ENCODE measurements at regions not wholly inside any gene's neighbourhood (a gene's known extent, or its start where the extent isn't known, plus 50 kb on each side); places are given as distances from the start of the nearest gene placed in this dataset.

GRCh38 chr2:8543383-8544170 is 138.3 kb upstream of the ID2 start:
- peak; percentile 83 for DNase-seq (ENCODE audit: low read depth, low spot score)

GRCh38 chr2:8544171-8544785 is 137.6 kb upstream of the ID2 start:
- no peak for DNase-seq (ENCODE audit: low read depth, low spot score)

- peak; percentile 74 for DNase-seq (ENCODE audit: low read depth, low spot score)
These were observed 136.8 kb upstream of the ID2 start for GRCh38 chr2:8544786-8545694.

GRCh38 chr2:8545695-8546611 is 135.9 kb upstream of the ID2 start:
- no peak for DNase-seq (ENCODE audit: low read depth, low spot score)

- no peak for DNase-seq (ENCODE audit: low read depth, low spot score)
These were observed 135.1 kb upstream of the ID2 start for GRCh38 chr2:8546612-8547283.

- DNase-seq (ENCODE audit: low read depth, low spot score), result no peak
These were observed 134.4 kb upstream of the ID2 start for GRCh38 chr2:8547284-8548064.

GRCh38 chr2:8548065-8548618 is 133.7 kb upstream of the ID2 start:
- DNase-seq (ENCODE audit: low read depth, low spot score), result peak; percentile 41

- DNase-seq (ENCODE audit: low read depth, low spot score), result no peak
These were observed 133.2 kb upstream of the ID2 start for GRCh38 chr2:8548619-8549150.

- DNase-seq (ENCODE audit: low read depth, low spot score), result no peak
These were observed 132.5 kb upstream of the ID2 start for GRCh38 chr2:8549273-8549922.

GRCh38 chr2:8549942-8550341 is 131.9 kb upstream of the ID2 start:
- no peak for DNase-seq (ENCODE audit: low read depth, low spot score)

- no peak for DNase-seq (ENCODE audit: low read depth, low spot score)
These were observed 131.4 kb upstream of the ID2 start for GRCh38 chr2:8550481-8550880.

- DNase-seq (ENCODE audit: low read depth, low spot score), result no peak
These were observed 130.8 kb upstream of the ID2 start for GRCh38 chr2:8550937-8551621.

- no peak for DNase-seq (ENCODE audit: low read depth, low spot score)
These were observed 130.2 kb upstream of the ID2 start for GRCh38 chr2:8551622-8552074.

GRCh38 chr2:8552293-8552801 is 129.5 kb upstream of the ID2 start:
- no peak for DNase-seq (ENCODE audit: low read depth, low spot score)

- no peak for DNase-seq (ENCODE audit: low read depth, low spot score)
These were observed 128.2 kb upstream of the ID2 start for GRCh38 chr2:8553643-8554042.

- no peak for DNase-seq (ENCODE audit: low read depth, low spot score)
These were observed 127.5 kb upstream of the ID2 start for GRCh38 chr2:8554296-8554806.

GRCh38 chr2:8555543-8555942 is 126.3 kb upstream of the ID2 start:
- DNase-seq (ENCODE audit: low read depth, low spot score), result no peak

GRCh38 chr2:8558096-8558495 is 123.8 kb upstream of the ID2 start:
- no peak for DNase-seq (ENCODE audit: low read depth, low spot score)

Measured in astrocyte of the hippocampus (primary cell).